Endothelial cell (in vitro differentiated cells): ENCODE measurements at regions not wholly inside any gene's neighbourhood (a gene's known extent, or its start where the extent isn't known, plus 50 kb on each side); places are given as distances from the start of the nearest gene placed in this dataset.

Source experiments
- DNase-seq: peaks from one replicate; pipeline ENCODE4 v3.0.0; 2021; ENCODE audit warnings: low spot score
- H3K27ac Mint-ChIP-seq: one replicate; pipeline ENCODE4 v1.8.0; 2021; ENCODE audit warnings: mixed read lengths, inconsistent platforms; ENCODE audit not compliant: unreplicated experiment
- H3K27me3 Mint-ChIP-seq: one replicate; pipeline ENCODE4 v1.8.0; 2021; ENCODE audit warnings: mild to moderate bottlenecking, moderate library complexity, mixed read lengths, inconsistent platforms; ENCODE audit not compliant: unreplicated experiment
- H3K36me3 Mint-ChIP-seq: one replicate; pipeline ENCODE4 v1.8.0; 2021; ENCODE audit warnings: mild to moderate bottlenecking, low read depth, mixed read lengths, inconsistent platforms; ENCODE audit not compliant: unreplicated experiment
- H3K4me1 Mint-ChIP-seq: one replicate; pipeline ENCODE4 v1.8.0; 2021; ENCODE audit warnings: mild to moderate bottlenecking, mixed read lengths, inconsistent platforms; ENCODE audit not compliant: unreplicated experiment
- H3K4me3 Mint-ChIP-seq: one replicate; pipeline ENCODE4 v1.8.0; 2021; ENCODE audit warnings: mild to moderate bottlenecking, mixed read lengths, inconsistent platforms; ENCODE audit not compliant: unreplicated experiment
- H3K9me3 Mint-ChIP-seq: one replicate; pipeline ENCODE4 v1.8.0; 2021; ENCODE audit warnings: mixed read lengths, inconsistent platforms; ENCODE audit not compliant: unreplicated experiment
- TF ChIP-seq, protein P1 (sequence below): fragments of 200-600 bp; sonication (generic); IDR thresholded peaks from one replicate; pipeline ENCODE4 v1.5.0; 2021; ENCODE audit warnings: antibody characterized with exemption; ENCODE audit not compliant: unreplicated experiment

DNA sequence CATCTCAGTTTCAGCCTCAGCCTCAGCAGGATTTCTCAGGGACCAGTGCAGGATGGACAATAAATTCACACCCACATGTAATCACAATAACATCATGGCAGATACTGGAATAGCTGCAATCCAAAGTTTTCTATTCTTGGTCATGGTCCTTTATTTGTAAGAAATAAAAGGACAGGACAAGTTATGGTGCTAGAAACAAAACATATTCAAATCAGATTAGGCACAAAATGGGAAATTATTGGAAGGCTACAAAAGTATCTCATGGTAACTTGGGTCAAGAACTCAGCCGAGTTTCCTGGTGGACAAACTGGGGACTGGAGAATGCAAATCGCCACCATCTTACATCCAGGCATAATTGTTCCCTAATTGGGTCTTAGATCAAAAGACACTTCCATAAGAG, 1768.2 kb upstream of the WWC1 start:
- Mint-ChIP-seq H3K36me3 (no peaks in the 10 kb centered on the region), H3K4me3 (no peak overlapping the region), H3K9me3 (no peaks in the 10 kb centered on the region), H3K4me1 (no peaks in the 10 kb centered on the region), H3K27me3 (no peaks in the 10 kb centered on the region), H3K27ac (no peak overlapping the region)
- TF ChIP-seq, protein P1, sequence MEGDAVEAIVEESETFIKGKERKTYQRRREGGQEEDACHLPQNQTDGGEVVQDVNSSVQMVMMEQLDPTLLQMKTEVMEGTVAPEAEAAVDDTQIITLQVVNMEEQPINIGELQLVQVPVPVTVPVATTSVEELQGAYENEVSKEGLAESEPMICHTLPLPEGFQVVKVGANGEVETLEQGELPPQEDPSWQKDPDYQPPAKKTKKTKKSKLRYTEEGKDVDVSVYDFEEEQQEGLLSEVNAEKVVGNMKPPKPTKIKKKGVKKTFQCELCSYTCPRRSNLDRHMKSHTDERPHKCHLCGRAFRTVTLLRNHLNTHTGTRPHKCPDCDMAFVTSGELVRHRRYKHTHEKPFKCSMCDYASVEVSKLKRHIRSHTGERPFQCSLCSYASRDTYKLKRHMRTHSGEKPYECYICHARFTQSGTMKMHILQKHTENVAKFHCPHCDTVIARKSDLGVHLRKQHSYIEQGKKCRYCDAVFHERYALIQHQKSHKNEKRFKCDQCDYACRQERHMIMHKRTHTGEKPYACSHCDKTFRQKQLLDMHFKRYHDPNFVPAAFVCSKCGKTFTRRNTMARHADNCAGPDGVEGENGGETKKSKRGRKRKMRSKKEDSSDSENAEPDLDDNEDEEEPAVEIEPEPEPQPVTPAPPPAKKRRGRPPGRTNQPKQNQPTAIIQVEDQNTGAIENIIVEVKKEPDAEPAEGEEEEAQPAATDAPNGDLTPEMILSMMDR, result no peak
- DNase-seq, result no peak

DNA sequence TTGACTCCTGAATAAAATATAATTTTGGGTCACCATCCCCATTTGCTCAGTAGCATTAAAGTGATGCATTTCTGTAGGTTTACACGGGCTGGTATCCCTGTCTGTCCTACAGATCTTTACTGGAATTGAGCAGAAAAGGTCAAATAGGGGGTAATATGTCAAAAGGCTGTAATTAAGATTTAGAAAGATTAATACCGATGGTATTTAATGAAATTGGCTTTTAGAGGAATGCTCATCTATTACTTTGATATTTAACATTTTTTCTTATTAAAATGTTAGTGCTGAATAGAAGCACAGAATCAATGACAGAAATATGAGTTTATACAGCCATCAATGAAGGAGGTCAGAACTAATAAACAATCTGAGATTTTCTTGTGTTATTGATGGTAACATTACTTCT, 1762.2 kb upstream of the WWC1 start:
- DNase-seq, result no peak
- TF ChIP-seq, protein P1, result no peak
- peaks cover 8% of the 10 kb centered on the region for H3K4me1 Mint-ChIP-seq
- no peaks in the 10 kb centered on the region for H3K36me3 Mint-ChIP-seq
- H3K27ac Mint-ChIP-seq, result no peak overlapping the region
- H3K9me3 Mint-ChIP-seq, result no peaks in the 10 kb centered on the region
- H3K27me3 Mint-ChIP-seq, result no peaks in the 10 kb centered on the region
- H3K4me3 Mint-ChIP-seq, result no peak overlapping the region

DNA sequence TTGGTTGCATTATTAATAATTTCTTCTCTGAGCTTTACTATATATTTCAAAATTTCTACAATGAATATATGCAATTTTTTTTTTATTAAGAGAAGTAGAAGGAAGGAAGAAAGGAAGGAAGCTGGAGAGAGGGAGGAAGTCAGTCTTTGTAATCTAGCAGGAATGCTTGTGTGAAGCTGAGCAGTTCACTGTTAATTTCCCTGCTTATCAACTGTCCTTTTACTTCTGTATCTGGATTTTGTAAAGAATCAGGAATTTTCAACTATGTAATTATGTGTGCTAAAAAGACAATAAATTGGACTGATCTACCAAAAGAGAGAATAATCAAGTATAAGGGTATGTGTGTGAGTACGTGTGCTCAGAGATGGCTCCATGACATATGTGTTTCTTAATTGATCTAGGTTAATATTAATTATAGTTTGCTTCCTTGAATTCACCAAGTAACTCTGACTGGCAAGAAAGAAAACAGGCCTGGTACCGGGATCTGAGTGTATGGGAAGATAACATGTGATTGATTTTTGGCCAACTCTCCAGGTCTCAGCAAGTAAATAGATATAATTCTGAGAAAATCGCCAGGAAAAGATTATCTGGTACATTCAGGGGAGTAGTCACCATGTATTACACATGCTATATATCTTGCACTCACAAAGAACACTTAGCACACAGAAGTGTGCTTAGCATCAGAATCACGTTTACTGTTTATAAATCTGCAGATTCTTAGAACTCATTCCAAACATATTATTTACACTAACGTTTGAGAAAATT, 1758.8 kb upstream of the WWC1 start:
- Mint-ChIP-seq H3K36me3 (no peaks in the 10 kb centered on the region), H3K9me3 (no peaks in the 10 kb centered on the region), H3K4me1 (peaks cover 8% of the 10 kb centered on the region), H3K27ac (no peak overlapping the region), H3K27me3 (peaks cover 1% of the 10 kb centered on the region), H3K4me3 (no peak overlapping the region)
- no peak for DNase-seq
- TF ChIP-seq, protein P1, result no peak

DNA sequence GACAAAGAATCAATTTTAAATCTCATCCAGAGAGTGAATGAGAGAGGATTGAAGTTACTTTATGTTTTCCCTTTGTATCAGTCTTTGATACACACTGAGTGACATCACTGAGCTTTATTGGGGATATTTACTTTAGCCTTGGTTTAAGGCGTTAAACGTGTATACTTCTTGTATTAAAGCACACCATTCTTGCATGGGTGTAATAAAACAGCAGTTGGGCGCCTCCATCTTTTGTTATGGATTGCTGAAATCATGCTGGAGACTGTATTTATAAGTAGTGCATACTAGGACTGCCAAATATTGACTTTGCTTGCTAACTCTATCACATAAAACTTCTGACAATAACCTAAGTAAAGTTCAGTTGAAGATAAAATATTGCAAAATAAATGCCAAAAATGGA, 1755.8 kb upstream of the WWC1 start:
- TF ChIP-seq, protein P1, result no peak
- no peaks in the 10 kb centered on the region for H3K9me3 Mint-ChIP-seq
- peaks cover 8% of the 10 kb centered on the region for H3K4me1 Mint-ChIP-seq
- H3K36me3 Mint-ChIP-seq, result no peaks in the 10 kb centered on the region
- peaks cover 1% of the 10 kb centered on the region for H3K27me3 Mint-ChIP-seq
- no peak overlapping the region for H3K4me3 Mint-ChIP-seq
- H3K27ac Mint-ChIP-seq, result no peak overlapping the region
- DNase-seq, result no peak

DNA sequence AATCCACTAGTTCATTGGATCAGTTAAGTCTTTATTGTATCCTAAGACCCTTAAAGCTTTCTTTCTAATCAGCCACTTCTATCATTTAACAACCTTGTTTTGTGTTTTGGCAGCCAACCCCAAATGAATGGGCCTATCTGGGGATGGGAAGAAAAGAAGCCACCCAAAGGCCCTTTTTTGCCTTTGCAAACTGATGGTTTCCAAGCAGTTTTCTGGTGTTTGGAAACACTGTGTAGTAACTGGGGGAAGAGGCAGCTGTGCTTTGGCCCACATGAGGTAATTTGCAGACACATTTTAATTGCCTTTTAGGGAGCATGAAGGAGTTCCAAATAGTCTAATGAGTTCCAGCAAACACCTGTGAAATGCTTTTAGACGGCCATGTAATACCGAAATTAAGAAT, 1751.3 kb upstream of the WWC1 start:
- TF ChIP-seq, protein P1, result no peak
- Mint-ChIP-seq H3K36me3 (no peaks in the 10 kb centered on the region), H3K4me3 (no peak overlapping the region), H3K27ac (no peak overlapping the region), H3K9me3 (no peaks in the 10 kb centered on the region), H3K4me1 (no peaks in the 10 kb centered on the region), H3K27me3 (peaks cover 1% of the 10 kb centered on the region)
- no peak for DNase-seq
